ENCODE measurements at regions not wholly inside any gene's neighbourhood (a gene's known extent, or its start where the extent isn't known, plus 50 kb on each side); places are given as distances from the start of the nearest gene placed in this dataset.

GRCh38 chr2:20565623-20566236 lies 85.2 kb downstream of the HS1BP3 start:
- TF ChIP-seq, protein P1, sequence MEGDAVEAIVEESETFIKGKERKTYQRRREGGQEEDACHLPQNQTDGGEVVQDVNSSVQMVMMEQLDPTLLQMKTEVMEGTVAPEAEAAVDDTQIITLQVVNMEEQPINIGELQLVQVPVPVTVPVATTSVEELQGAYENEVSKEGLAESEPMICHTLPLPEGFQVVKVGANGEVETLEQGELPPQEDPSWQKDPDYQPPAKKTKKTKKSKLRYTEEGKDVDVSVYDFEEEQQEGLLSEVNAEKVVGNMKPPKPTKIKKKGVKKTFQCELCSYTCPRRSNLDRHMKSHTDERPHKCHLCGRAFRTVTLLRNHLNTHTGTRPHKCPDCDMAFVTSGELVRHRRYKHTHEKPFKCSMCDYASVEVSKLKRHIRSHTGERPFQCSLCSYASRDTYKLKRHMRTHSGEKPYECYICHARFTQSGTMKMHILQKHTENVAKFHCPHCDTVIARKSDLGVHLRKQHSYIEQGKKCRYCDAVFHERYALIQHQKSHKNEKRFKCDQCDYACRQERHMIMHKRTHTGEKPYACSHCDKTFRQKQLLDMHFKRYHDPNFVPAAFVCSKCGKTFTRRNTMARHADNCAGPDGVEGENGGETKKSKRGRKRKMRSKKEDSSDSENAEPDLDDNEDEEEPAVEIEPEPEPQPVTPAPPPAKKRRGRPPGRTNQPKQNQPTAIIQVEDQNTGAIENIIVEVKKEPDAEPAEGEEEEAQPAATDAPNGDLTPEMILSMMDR (IDR thresholded peaks at IDR 0.05) = no peak
- no peak for TF ChIP-seq POLR2A (IDR thresholded peaks at IDR 0.05)
